ENCODE measurements at regions not wholly inside any gene's neighbourhood (a gene's known extent, or its start where the extent isn't known, plus 50 kb on each side); places are given as distances from the start of the nearest gene placed in this dataset.

- no peak for TF ChIP-seq EZH2phosphoT487 (IDR thresholded peaks at IDR 0.05; ENCODE audit: insufficient read depth, low read depth)
- TF ChIP-seq EZH2 (IDR thresholded peaks at IDR 0.05; ENCODE audit: insufficient read depth, poor library complexity, severe bottlenecking), result no peak
These were observed 139.9 kb downstream of the CPXCR1 start for GRCh38 chrX:88886908-88887307.

Data from GM23248 (cell line).